ENCODE measurements at regions not wholly inside any gene's neighbourhood (a gene's known extent, or its start where the extent isn't known, plus 50 kb on each side); places are given as distances from the start of the nearest gene placed in this dataset.
"Not testable (repeated sequence)": the region's sequence is repeated elsewhere in the genome, so short reads cannot be mapped to it uniquely, and the experiment has no call there.

DNA sequence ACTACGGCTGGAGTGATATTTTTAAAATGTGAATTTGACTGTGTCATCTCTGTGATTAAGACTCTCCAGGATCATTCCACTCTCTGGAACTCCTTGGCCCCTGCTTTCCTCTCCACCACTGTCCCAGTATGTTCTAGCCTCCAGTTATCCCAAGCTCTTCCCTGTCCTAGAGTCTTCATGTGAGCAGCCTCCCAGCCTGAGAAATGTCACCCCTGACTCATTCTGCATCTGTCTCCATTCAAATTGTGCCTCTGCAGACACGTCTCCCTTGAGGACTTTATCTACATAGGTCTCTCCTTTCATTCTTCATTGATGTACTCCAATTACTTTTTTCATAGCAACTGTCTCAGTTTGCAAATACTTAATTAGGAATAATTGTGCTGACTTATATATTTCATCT is 317.7 kb upstream of the ADAMTS9 start:
- no peak for DNase-seq (ENCODE audit: low spot score)
- peak overlapping the region; percentile 8 for H3K27ac Mint-ChIP-seq (ENCODE audit: unreplicated experiment)
- no peaks in the 10 kb centered on the region for H3K27me3 Mint-ChIP-seq (ENCODE audit: low read depth)
- TF ChIP-seq, protein P1, sequence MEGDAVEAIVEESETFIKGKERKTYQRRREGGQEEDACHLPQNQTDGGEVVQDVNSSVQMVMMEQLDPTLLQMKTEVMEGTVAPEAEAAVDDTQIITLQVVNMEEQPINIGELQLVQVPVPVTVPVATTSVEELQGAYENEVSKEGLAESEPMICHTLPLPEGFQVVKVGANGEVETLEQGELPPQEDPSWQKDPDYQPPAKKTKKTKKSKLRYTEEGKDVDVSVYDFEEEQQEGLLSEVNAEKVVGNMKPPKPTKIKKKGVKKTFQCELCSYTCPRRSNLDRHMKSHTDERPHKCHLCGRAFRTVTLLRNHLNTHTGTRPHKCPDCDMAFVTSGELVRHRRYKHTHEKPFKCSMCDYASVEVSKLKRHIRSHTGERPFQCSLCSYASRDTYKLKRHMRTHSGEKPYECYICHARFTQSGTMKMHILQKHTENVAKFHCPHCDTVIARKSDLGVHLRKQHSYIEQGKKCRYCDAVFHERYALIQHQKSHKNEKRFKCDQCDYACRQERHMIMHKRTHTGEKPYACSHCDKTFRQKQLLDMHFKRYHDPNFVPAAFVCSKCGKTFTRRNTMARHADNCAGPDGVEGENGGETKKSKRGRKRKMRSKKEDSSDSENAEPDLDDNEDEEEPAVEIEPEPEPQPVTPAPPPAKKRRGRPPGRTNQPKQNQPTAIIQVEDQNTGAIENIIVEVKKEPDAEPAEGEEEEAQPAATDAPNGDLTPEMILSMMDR (IDR thresholded peaks at IDR 0.05): no peak
- H3K9me3 Mint-ChIP-seq (ENCODE audit: low read depth): no peaks in the 10 kb centered on the region
- H3K4me1 Mint-ChIP-seq (ENCODE audit: low read depth): peaks cover 22% of the 10 kb centered on the region
- H3K36me3 Mint-ChIP-seq (ENCODE audit: low read depth): no peaks in the 10 kb centered on the region
- no peak overlapping the region for H3K4me3 Mint-ChIP-seq (ENCODE audit: unreplicated experiment)

DNA sequence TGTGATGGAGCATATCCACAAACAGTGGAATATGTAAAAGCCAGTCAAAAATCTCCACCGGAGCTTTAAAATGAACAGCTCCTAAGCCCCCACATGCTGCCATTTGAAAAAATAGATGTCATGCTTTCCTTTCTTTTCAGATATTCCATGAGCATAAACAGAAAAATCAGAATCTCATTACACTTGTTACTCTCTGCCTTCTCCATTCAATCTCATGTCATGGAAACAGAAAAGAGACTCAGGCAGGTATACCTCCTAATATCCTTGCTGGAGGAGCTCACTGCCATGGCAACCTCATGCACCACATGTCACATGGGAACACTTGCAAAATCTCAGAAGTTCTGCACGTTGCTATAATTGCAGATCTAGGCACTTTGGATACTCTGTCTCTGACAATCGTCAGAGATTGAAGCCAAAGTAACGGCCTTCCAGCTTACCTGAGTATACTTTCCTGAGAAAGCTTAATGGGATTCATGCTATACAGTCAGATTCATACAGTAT is 317.0 kb upstream of the ADAMTS9 start:
- Mint-ChIP-seq H3K27me3 (ENCODE audit: low read depth) (no peaks in the 10 kb centered on the region), H3K9me3 (ENCODE audit: low read depth) (no peaks in the 10 kb centered on the region), H3K4me3 (ENCODE audit: unreplicated experiment) (no peak overlapping the region), H3K36me3 (ENCODE audit: low read depth) (no peaks in the 10 kb centered on the region), H3K27ac (ENCODE audit: unreplicated experiment) (no peak overlapping the region), H3K4me1 (ENCODE audit: low read depth) (peaks cover 22% of the 10 kb centered on the region)
- TF ChIP-seq, protein P1 (IDR thresholded peaks at IDR 0.05): no peak
- DNase-seq (ENCODE audit: low spot score): no peak

DNA sequence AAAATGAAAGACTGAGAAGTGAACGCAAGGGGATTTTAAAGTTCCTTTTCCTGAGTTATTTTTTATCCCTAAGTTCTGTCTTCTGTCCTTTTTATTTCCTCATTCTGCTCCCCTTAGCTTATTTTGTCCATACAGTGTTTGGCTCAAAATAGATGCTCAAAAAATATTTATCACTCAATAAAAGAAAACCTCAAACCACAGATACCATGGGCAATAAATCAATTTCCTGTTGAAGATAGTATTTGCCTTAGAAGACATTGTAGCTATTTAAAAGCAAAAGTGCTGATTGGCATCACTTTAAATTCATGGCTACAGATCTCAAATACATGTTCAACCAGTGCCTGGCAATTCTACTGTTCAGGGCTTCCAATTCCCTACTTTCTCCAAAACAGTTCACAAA is 316.5 kb upstream of the ADAMTS9 start:
- no peak for DNase-seq (ENCODE audit: low spot score)
- Mint-ChIP-seq H3K4me1 (ENCODE audit: low read depth) (peaks cover 22% of the 10 kb centered on the region), H3K36me3 (ENCODE audit: low read depth) (no peaks in the 10 kb centered on the region), H3K27ac (ENCODE audit: unreplicated experiment) (no peak overlapping the region), H3K27me3 (ENCODE audit: low read depth) (no peaks in the 10 kb centered on the region), H3K9me3 (ENCODE audit: low read depth) (no peaks in the 10 kb centered on the region), H3K4me3 (ENCODE audit: unreplicated experiment) (no peak overlapping the region)
- TF ChIP-seq, protein P1 (IDR thresholded peaks at IDR 0.05): no peak

DNA sequence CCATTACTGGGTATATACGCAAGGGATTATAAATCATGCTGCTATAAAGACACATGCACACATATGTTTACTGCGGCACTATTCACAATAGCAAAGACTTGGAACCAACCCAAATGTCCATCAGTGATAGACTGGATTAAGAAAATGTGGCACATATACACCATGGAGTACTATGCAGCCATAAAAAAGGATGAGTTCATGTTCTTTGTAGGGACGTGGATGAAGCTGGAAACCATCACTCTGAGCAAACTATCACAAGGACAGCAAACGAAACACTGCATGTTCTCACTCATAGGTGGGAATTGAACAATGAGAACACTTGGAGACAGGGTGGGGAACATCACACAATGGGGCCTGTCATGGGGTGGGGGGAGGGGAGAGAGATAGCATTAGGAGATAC is 313.3 kb upstream of the ADAMTS9 start:
- not testable (repeated sequence) for H3K9me3 Mint-ChIP-seq (ENCODE audit: low read depth); H3K4me3 Mint-ChIP-seq (ENCODE audit: unreplicated experiment); DNase-seq (ENCODE audit: low spot score); H3K36me3 Mint-ChIP-seq (ENCODE audit: low read depth); H3K27ac Mint-ChIP-seq (ENCODE audit: unreplicated experiment); H3K27me3 Mint-ChIP-seq (ENCODE audit: low read depth)
- peaks cover 13% of the 10 kb centered on the region for H3K4me1 Mint-ChIP-seq (ENCODE audit: low read depth)

DNA sequence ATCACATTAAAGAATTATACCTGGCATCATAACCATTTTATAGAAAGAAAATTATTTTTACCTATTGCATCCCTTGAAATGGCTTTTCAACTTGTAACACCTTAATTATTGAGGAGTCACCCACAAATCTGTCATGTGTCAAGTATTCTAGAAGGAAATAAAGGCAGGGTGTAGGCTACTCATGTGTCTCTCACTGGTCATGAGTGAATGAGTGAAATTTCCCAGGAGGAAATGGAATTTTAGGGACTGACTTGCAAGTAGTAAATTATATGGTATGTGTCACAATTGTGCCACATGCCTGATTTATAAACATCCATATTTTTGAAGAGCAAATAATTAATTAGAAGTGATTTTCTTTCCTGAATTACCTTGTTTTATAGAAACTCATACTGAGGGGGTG is 310.5 kb upstream of the ADAMTS9 start:
- Mint-ChIP-seq H3K36me3 (ENCODE audit: low read depth) (no peaks in the 10 kb centered on the region), H3K4me3 (ENCODE audit: unreplicated experiment) (no peak overlapping the region), H3K27ac (ENCODE audit: unreplicated experiment) (no peak overlapping the region)

More for the DNA sequence above, 310.5 kb upstream of the ADAMTS9 start:
- no peak for DNase-seq (ENCODE audit: low spot score)
- H3K27me3 Mint-ChIP-seq (ENCODE audit: low read depth): no peaks in the 10 kb centered on the region
- TF ChIP-seq, protein P1 (IDR thresholded peaks at IDR 0.05): no peak
- H3K9me3 Mint-ChIP-seq (ENCODE audit: low read depth): no peaks in the 10 kb centered on the region
- H3K4me1 Mint-ChIP-seq (ENCODE audit: low read depth): peaks cover 6% of the 10 kb centered on the region
